LNCAP (cell line): ENCODE measurements at regions not wholly inside any gene's neighbourhood (a gene's known extent, or its start where the extent isn't known, plus 50 kb on each side); places are given as distances from the start of the nearest gene placed in this dataset.

Experiments
- CTCF ChIP-seq: fragments of 450-650 bp; IDR thresholded peaks from 2 replicates; pipeline ENCODE4 v1.5.1; 2017; ENCODE audit warnings: mild to moderate bottlenecking

GRCh38 chr4:179059396-179059795 lies 1617.2 kb upstream of the AGA start:
- no peak for TF ChIP-seq CTCF

GRCh38 chr4:179071131-179071530 lies 1628.9 kb upstream of the AGA start:
- TF ChIP-seq CTCF, result no peak

- TF ChIP-seq CTCF, result no peak
Measured at GRCh38 chr4:179076865-179077264, 1634.6 kb upstream of the AGA start.

GRCh38 chr4:179095585-179096221 lies 1653.5 kb upstream of the AGA start:
- no peak for TF ChIP-seq CTCF

GRCh38 chr4:179097741-179098140 lies 1655.5 kb upstream of the AGA start:
- TF ChIP-seq CTCF, result no peak

GRCh38 chr4:179110356-179110755 lies 1668.1 kb upstream of the AGA start:
- TF ChIP-seq CTCF, result no peak

- TF ChIP-seq CTCF, result no peak
Measured at GRCh38 chr4:179110816-179111215, 1668.6 kb upstream of the AGA start.
